HUES6 (cell line): ENCODE measurements at regions not wholly inside any gene's neighbourhood (a gene's known extent, or its start where the extent isn't known, plus 50 kb on each side); places are given as distances from the start of the nearest gene placed in this dataset.
"Not testable (repeated sequence)": the region's sequence is repeated elsewhere in the genome, so short reads cannot be mapped to it uniquely, and the experiment has no call there.

Experiments used
- H3K27ac ChIP-seq: 2 replicates; pipeline ENCODE4 v1.7.0; 2013; ENCODE audit warnings: low read depth, mild to moderate bottlenecking, low read length, inconsistent platforms
- H3K27me3 ChIP-seq: 2 replicates; pipeline ENCODE4 v1.6.1; 2013; ENCODE audit warnings: low read length; ENCODE audit not compliant: control insufficient read depth, insufficient read depth
- H3K36me3 ChIP-seq: 2 replicates; pipeline ENCODE4 v1.6.1; 2013; ENCODE audit warnings: low read length; ENCODE audit not compliant: control insufficient read depth, insufficient read depth
- H3K4me1 ChIP-seq: 2 replicates; pipeline ENCODE4 v1.6.1; 2013; ENCODE audit warnings: low read length; ENCODE audit not compliant: control insufficient read depth, insufficient read depth
- H3K4me3 ChIP-seq: 2 replicates; pipeline ENCODE4 v1.5.1; 2013; ENCODE audit warnings: low read depth, low read length
- H3K9ac ChIP-seq: one replicate; pipeline ENCODE4 v1.6.1; 2013; ENCODE audit warnings: mild to moderate bottlenecking, low read length
- H3K9me3 ChIP-seq: 2 replicates; pipeline ENCODE4 v1.6.1; 2013; ENCODE audit warnings: low read depth, low read length; ENCODE audit not compliant: control insufficient read depth, insufficient read depth

DNA sequence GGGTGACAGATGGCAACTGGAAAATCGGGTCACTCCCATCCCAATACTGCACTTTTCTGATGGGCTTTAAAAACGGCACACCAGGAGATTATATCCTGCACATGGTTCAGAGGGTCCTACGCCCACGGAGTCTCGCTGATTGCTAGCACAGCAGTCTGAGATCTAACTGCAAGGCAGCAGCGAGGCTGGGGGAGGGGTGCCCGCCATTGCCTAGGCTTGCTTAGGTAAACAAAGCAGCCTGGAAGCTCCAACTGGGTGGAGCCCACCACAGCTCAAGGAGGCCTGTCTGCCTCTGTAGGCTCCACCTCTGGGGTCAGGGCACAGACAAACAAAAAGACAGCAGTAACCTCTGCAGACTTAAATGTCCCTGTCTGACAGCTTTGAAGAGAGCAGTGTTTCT is 158.7 kb upstream of the MOCS2 start:
- not testable (repeated sequence) for H3K27ac ChIP-seq, H3K9ac ChIP-seq, H3K27me3 ChIP-seq, H3K4me3 ChIP-seq, H3K36me3 ChIP-seq, H3K4me1 ChIP-seq
- peaks cover 13% of the 10 kb centered on the region for H3K9me3 ChIP-seq

DNA sequence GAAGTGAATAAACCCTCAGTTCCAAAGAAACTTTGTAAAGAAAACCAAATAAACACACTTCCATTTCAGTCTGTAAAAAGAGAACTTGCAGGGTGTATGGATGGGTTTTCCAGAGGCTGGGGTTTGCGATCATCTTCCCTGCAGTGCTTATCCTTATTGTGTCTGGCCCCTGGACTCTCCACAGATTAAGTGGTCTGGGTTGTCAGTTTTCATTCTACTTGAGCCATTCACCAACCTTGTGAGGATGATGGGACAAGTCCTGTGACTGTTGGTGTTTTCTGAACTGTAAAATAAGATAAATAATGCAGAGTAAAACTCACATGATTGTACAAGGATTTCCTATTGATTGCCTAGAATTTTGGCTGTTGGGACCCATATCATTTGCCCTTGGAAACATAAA is 166.1 kb upstream of the MOCS2 start:
- Histone ChIP-seq H3K27ac (no peak overlapping the region), H3K4me3 (no peak overlapping the region), H3K36me3 (no peaks in the 10 kb centered on the region), H3K9ac (no peak overlapping the region), H3K4me1 (no peaks in the 10 kb centered on the region), H3K9me3 (no peaks in the 10 kb centered on the region), H3K27me3 (no peaks in the 10 kb centered on the region)

DNA sequence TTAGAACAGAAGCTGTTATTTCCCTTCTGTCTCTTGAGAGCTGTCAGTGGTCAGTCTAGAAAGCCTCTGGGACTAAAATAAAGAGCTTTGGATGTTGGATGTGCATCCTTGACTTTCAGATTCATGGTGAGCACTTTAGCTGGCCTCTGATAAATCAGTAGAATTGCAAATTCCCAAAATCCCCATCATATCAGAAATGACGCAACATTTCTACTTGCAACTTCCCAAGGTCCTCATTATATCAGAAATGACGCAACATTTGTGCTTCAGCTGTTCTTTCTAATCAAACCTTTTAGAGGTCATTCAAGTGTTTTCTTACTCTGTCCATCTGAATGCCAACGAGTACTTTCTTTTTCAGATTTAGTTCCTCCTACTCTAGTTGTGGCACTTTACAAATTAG is 167.3 kb upstream of the MOCS2 start:
- no peak overlapping the region for H3K4me3 ChIP-seq

DNA sequence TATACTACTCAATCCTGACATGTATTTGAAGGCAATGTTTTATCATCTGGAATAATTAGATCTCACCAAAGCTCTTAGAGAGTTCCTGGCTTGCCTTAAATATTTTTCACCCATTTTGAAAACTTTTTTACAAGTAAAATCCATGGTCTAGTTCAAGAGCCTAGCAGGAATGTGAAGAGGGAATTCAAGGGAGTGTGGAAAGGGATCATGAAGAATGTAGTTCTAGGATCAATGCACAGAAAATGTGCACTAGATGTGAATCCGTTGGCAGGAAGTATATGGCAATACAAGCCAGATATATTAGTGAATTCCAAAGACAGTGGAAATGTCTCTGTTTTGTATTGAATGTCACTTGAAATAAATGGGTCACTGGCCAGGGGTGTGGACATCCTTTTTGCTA is 167.9 kb upstream of the MOCS2 start:
- no peak overlapping the region for H3K27ac ChIP-seq
- H3K4me3 ChIP-seq = no peak overlapping the region
- no peaks in the 10 kb centered on the region for H3K27me3 ChIP-seq
- H3K9me3 ChIP-seq = no peaks in the 10 kb centered on the region
- no peaks in the 10 kb centered on the region for H3K36me3 ChIP-seq
- no peak overlapping the region for H3K9ac ChIP-seq
- H3K4me1 ChIP-seq = no peaks in the 10 kb centered on the region

More for the DNA sequence above, 167.3 kb upstream of the MOCS2 start:
- Histone ChIP-seq H3K4me1 (no peaks in the 10 kb centered on the region), H3K27me3 (no peaks in the 10 kb centered on the region), H3K9ac (no peak overlapping the region), H3K36me3 (no peaks in the 10 kb centered on the region), H3K27ac (no peak overlapping the region), H3K9me3 (no peaks in the 10 kb centered on the region)

DNA sequence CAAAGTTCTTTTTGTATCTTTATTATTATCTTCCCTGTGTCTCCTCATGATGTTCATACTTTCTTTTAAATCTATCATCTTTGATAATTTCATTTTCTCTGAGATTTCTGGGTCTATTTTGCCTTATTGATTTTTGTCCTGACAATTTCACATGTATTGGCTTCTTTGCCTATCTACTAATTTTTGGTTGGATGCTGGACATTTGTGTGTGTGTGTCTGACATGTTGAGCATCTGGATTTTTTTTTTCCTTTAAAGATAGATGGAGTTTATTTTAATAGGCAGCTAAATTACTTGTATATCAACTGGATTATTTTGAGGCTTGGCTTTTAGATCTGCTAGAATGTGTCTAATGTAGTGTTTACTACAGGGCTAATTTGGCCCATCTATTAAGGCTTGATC is 178.0 kb upstream of the MOCS2 start:
- Histone ChIP-seq H3K27ac (no peak overlapping the region), H3K36me3 (no peaks in the 10 kb centered on the region)

DNA sequence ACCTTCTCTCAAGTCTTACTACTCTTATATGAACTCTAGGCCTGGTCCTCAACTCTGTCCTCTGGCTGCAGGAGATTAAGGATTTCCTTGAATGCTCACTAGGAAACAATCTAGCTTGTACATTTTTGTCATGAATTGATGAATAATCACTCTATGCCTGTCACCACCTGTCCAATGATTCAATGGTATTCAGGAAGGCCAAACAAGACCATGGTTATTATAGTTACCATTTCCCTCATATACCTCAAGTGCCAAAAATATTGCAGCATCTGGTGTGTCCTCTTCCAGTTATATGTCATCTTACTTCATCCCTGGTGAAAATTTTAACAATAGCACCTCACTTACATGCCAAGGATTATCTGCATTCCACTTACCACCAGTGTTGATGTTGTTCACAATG is 179.0 kb upstream of the MOCS2 start:
- Histone ChIP-seq H3K9me3 (peaks cover 2% of the 10 kb centered on the region; the same call in 1 of the 2 replicates), H3K36me3 (no peaks in the 10 kb centered on the region), H3K4me1 (no peaks in the 10 kb centered on the region), H3K9ac (no peak overlapping the region), H3K27me3 (no peaks in the 10 kb centered on the region), H3K4me3 (no peak overlapping the region), H3K27ac (no peak overlapping the region)

More for the DNA sequence above, 178.0 kb upstream of the MOCS2 start:
- Histone ChIP-seq H3K9ac (no peak overlapping the region), H3K27me3 (no peaks in the 10 kb centered on the region), H3K4me3 (no peak overlapping the region), H3K4me1 (no peaks in the 10 kb centered on the region), H3K9me3 (peaks cover 2% of the 10 kb centered on the region; the same call in 1 of the 2 replicates)

DNA sequence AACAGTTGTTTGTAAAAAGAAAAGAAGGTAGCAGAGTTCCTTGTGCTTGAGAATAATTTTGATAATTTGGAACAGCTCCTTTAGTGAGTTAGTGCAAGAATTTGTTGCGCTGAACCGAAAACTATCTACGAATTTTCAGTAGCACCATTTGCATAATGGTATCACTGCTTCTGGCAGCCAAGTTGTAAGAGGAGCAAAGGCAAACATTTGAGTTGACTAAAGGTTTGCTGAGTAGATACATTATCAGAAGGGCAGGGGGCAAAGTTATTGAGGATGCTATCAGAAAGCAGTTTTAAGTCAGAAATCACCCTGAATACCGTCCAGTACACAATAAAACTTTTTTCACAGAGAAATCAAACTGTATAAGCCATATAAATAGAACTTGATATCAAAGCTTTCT is 181.5 kb upstream of the MOCS2 start:
- no peak overlapping the region for H3K4me3 ChIP-seq

DNA sequence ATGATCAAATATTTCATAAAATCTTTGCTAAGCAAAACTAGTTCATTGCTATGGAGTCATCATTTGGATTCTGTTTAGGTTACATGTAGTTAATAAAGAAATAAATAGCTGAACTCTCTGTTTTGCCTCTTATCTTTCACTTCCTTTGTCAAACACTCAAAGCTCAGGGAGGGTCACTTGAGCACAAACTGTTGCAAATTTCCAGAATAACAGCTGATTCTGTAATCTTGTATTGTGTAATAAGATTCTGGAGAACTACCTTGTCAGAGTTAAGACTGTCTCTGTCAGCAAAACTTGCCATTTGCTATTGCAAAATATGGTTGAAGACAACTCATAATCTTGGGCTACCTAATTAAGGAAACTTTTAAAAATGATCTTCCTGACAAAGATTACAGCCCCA is 182.0 kb upstream of the MOCS2 start:
- Histone ChIP-seq H3K27ac (no peak overlapping the region), H3K36me3 (no peaks in the 10 kb centered on the region), H3K9me3 (no peaks in the 10 kb centered on the region; the same call in 1 of the 2 replicates), H3K4me1 (no peaks in the 10 kb centered on the region), H3K27me3 (no peaks in the 10 kb centered on the region), H3K4me3 (no peak overlapping the region), H3K9ac (no peak overlapping the region)

More for the DNA sequence above, 181.5 kb upstream of the MOCS2 start:
- H3K9me3 ChIP-seq = peaks cover 2% of the 10 kb centered on the region; the same call in 1 of the 2 replicates
- no peaks in the 10 kb centered on the region for H3K36me3 ChIP-seq
- H3K27me3 ChIP-seq = no peaks in the 10 kb centered on the region
- no peaks in the 10 kb centered on the region for H3K4me1 ChIP-seq
- no peak overlapping the region for H3K27ac ChIP-seq
- H3K9ac ChIP-seq = no peak overlapping the region

DNA sequence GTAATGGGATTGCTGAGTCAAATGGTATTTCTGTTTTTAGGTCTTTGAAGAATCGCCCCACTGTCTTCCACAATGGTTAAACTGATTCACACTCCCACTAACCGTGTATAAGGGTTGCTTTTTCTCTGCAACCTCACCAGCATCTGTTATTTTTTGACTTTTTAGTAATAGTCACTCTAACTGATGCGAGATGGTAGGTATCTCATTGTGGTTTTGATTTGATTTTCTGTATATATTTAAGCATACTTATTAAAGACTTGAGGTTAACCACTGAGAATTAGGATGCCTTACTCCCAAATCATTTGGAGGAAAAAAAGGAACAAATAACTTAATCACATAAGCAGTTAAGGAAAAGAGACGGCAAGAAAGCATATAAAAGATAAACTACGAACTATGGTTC is 181.6 kb upstream of the FST start:
- Histone ChIP-seq H3K4me1 (no peaks in the 10 kb centered on the region), H3K27ac (no peak overlapping the region), H3K9ac (no peak overlapping the region), H3K27me3 (no peaks in the 10 kb centered on the region), H3K9me3 (no peaks in the 10 kb centered on the region), H3K4me3 (no peak overlapping the region), H3K36me3 (no peaks in the 10 kb centered on the region)

DNA sequence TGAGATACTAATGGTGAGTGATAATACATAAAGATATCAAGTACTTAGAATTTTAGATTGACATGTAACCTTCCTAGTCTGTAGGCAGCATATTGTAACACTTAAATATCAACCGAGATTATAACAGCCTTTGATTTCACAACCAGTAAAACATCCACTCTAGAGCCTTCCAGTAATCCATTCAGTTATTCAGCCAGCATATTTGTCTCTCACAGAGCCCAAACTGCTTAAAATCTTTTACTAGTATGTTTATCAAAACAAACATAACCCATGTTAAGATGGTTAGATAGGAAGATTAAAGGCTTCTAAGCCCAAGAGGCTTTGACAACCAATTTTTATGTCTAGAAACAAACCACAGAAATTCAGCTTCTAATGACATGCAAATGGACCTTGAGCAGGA is 177.9 kb upstream of the FST start:
- H3K27me3 ChIP-seq = no peaks in the 10 kb centered on the region
- H3K27ac ChIP-seq = no peak overlapping the region
- no peak overlapping the region for H3K4me3 ChIP-seq
- no peaks in the 10 kb centered on the region for H3K36me3 ChIP-seq
- H3K9me3 ChIP-seq = no peaks in the 10 kb centered on the region
- no peak overlapping the region for H3K9ac ChIP-seq
- H3K4me1 ChIP-seq = no peaks in the 10 kb centered on the region

DNA sequence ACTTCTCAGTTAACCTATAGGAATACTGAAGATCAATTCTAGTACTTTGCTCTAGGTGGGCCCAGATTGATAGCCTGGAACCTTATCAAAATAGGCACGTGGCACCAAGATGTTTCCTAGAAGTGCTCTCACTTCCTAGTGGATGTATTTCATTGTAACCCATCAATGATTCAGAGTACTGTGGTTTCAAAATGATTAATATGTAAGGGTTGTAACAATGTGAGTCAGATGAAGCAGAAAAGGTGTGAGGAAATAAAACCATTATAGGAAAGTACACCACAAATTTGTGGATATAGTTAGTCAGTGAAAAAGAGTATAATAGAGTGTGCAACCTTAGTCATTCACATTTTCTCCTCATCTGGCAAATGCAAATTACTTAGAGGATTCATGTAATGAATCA is 177.3 kb upstream of the FST start:
- no peak overlapping the region for H3K9ac ChIP-seq
- no peak overlapping the region for H3K4me3 ChIP-seq
- H3K27ac ChIP-seq = no peak overlapping the region
- H3K9me3 ChIP-seq = no peaks in the 10 kb centered on the region
- H3K27me3 ChIP-seq = no peaks in the 10 kb centered on the region
- no peaks in the 10 kb centered on the region for H3K36me3 ChIP-seq
- H3K4me1 ChIP-seq = no peaks in the 10 kb centered on the region

DNA sequence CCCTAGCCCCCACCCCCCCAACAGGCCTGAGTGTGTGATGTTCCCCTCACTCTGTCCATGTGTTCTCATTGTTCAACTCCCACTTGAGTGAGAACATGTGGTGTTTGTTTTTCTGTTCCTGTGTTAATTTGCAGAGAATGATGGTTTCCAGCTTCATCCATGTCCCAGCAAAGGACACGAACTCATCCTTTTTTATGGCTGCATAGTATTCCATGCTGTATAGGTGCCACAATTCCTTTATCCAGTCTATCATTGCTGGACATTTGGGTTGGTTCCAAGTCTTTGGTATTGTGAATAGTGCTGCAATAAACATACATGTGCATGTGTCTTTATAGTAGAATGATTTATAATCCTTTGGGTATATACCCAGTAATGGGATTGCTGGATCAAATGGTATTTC is 175.1 kb upstream of the FST start:
- H3K27me3 ChIP-seq, H3K27ac ChIP-seq, H3K9ac ChIP-seq, H3K4me1 ChIP-seq, H3K4me3 ChIP-seq, H3K9me3 ChIP-seq, H3K36me3 ChIP-seq: not testable (repeated sequence)
